HEK293 (cell line): ENCODE measurements at regions not wholly inside any gene's neighbourhood (a gene's known extent, or its start where the extent isn't known, plus 50 kb on each side); places are given as distances from the start of the nearest gene placed in this dataset.

Experiments
- CTCF ChIP-seq: fragments of 450-650 bp; formaldehyde crosslinking; IDR thresholded peaks from 2 replicates; pipeline ENCODE4 v1.5.1; 2016; ENCODE audit warnings: missing biosample characterization, missing genetic modification characterization
- ZBTB11 ChIP-seq: fragments of 450-650 bp; formaldehyde crosslinking; conservative IDR thresholded peaks from 2 replicates; pipeline ENCODE4 v1.5.1; 2016; ENCODE audit warnings: low read depth, missing biosample characterization, missing genetic modification characterization
- ZFP37 ChIP-seq: fragments of 450-650 bp; formaldehyde crosslinking; IDR thresholded peaks from 2 replicates; pipeline ENCODE4 v1.5.1; 2016; ENCODE audit warnings: missing biosample characterization, missing genetic modification characterization
- ZNF391 ChIP-seq: fragments of 450-650 bp; formaldehyde crosslinking; IDR thresholded peaks from 2 replicates; pipeline ENCODE4 v1.5.1; 2016; ENCODE audit warnings: low read depth, missing biosample characterization, missing genetic modification characterization, borderline replicate concordance

GRCh38 chr6:170074907-170075306 lies 216.0 kb downstream of the DLL1 start:
- TF ChIP-seq CTCF (tag by site-specific recombination) = no peak
- TF ChIP-seq ZFP37 (tag by site-specific recombination) = no peak
- no peak for TF ChIP-seq ZBTB11 (tag by site-specific recombination)
- no peak for TF ChIP-seq ZNF391
